GM23248 (cell line): ENCODE measurements at regions not wholly inside any gene's neighbourhood (a gene's known extent, or its start where the extent isn't known, plus 50 kb on each side); places are given as distances from the start of the nearest gene placed in this dataset.

Experiments used
- DNase-seq: peaks from one replicate; pipeline ENCODE4 v3.0.0-alpha.2; 2015
- H2AFZ ChIP-seq: fragments of 200-600 bp; sonication (generic); 2 replicates; pipeline ENCODE4 v1.6.1; 2016; ENCODE audit warnings: antibody characterized with exemption
- H3F3A ChIP-seq: fragments of 200-600 bp; sonication (generic); 2 replicates; pipeline ENCODE4 v1.6.1; 2016; ENCODE audit warnings: mild to moderate bottlenecking, antibody characterized with exemption, mixed run types; ENCODE audit not compliant: insufficient read depth
- H3K27ac ChIP-seq: fragments of 200-600 bp; sonication (generic); 2 replicates; pipeline ENCODE4 v1.5.1; 2016; ENCODE audit warnings: mild to moderate bottlenecking
- H3K27me3 ChIP-seq: fragments of 200-600 bp; sonication (generic); replicated peaks from 2 replicates; pipeline ENCODE4 v1.6.1; 2016; ENCODE audit warnings: mild to moderate bottlenecking; ENCODE audit not compliant: insufficient read depth
- H3K36me3 ChIP-seq: fragments of 200-600 bp; sonication (generic); 2 replicates; pipeline ENCODE4 v1.6.1; 2016; ENCODE audit warnings: low read depth, mild to moderate bottlenecking
- H3K4me1 ChIP-seq: fragments of 200-600 bp; sonication (generic); 2 replicates; pipeline ENCODE4 v1.6.1; 2016; ENCODE audit warnings: mild to moderate bottlenecking; ENCODE audit not compliant: insufficient read depth
- H3K4me2 ChIP-seq: fragments of 200-600 bp; sonication (generic); one replicate; pipeline ENCODE4 v1.6.1; 2016; ENCODE audit warnings: mild to moderate bottlenecking; ENCODE audit not compliant: unreplicated experiment
- H3K4me3 ChIP-seq: fragments of 200-600 bp; sonication (generic); 2 replicates; pipeline ENCODE4 v1.5.1; 2016; ENCODE audit warnings: mild to moderate bottlenecking
- H3K79me2 ChIP-seq: fragments of 200-600 bp; sonication (generic); 2 replicates; pipeline ENCODE4 v1.6.1; 2016; ENCODE audit warnings: mild to moderate bottlenecking; ENCODE audit not compliant: insufficient read depth
- H3K9ac ChIP-seq: fragments of 200-600 bp; sonication (generic); 2 replicates; pipeline ENCODE4 v1.6.1; 2016; ENCODE audit warnings: mild to moderate bottlenecking
- H3K9me2 ChIP-seq: fragments of 200-600 bp; sonication (generic); 2 replicates; pipeline ENCODE4 v1.6.1; 2016; ENCODE audit warnings: mixed run types, mild to moderate bottlenecking, moderate library complexity; ENCODE audit not compliant: insufficient read depth
- H3K9me3 ChIP-seq: fragments of 200-600 bp; sonication (generic); one replicate; pipeline ENCODE4 v1.6.1; 2017; ENCODE audit warnings: low read depth
- H4K20me1 ChIP-seq: fragments of 200-600 bp; sonication (generic); 2 replicates; pipeline ENCODE4 v1.6.0; 2016; ENCODE audit not compliant: insufficient read depth
- EZH2 ChIP-seq: fragments of 200-600 bp; sonication (generic); IDR thresholded peaks from 2 replicates; pipeline ENCODE4 v1.6.1; 2018; ENCODE audit warnings: antibody characterized with exemption, mild to moderate bottlenecking; ENCODE audit not compliant: insufficient read depth, poor library complexity, severe bottlenecking
- EZH2phosphoT487 ChIP-seq: fragments of 200-600 bp; sonication (generic); IDR thresholded peaks from 2 replicates; pipeline ENCODE4 v1.6.1; 2018; ENCODE audit warnings: antibody characterized with exemption, moderate library complexity, mild to moderate bottlenecking, low read depth; ENCODE audit not compliant: insufficient read depth
- WGBS, 2 experiments: methylation state at CpG; one replicate each; pipeline ENCODE4 v1.1.6; 2015 to 2017; ENCODE audit warnings: low lambda C conversion rate in 2 of 2, low coverage in 1 of 2; ENCODE audit errors: missing lambda C conversion rate in 2 of 2; 5-methylcytosine and 5-hydroxymethylcytosine counted together
- in situ Hi-C: fragments of 300-500 bp; cut with MboI; formaldehyde crosslinking; loops from 2 replicates; pipeline ENCODE4 v1.15.0; 2020

- Histone ChIP-seq H3K4me3 (no peak overlapping the region), H3K9ac (no peak overlapping the region), H3K27ac (no peak overlapping the region), H3K36me3 (no peaks in the 10 kb centered on the region), H3K27me3 (no peaks in the 10 kb centered on the region), H2AFZ (no peak overlapping the region), H3K9me2 (no peaks in the 10 kb centered on the region), H4K20me1 (no peaks in the 10 kb centered on the region), H3K4me1 (no peaks in the 10 kb centered on the region), H3K9me3 (no peaks in the 10 kb centered on the region), H3K4me2 (no peak overlapping the region), H3K79me2 (no peaks in the 10 kb centered on the region), H3F3A (no peaks in the 10 kb centered on the region)
- DNase-seq: no peak
- WGBS, 2 experiments: 13 to 44% methylated on average over 1 of the region's 1 CpG
- TF ChIP-seq EZH2phosphoT487 (no peak), EZH2 (no peak)
- in situ Hi-C loops: no loop called here
Observed at GRCh38 chr3:61353382-61353781, 102.1 kb upstream of the FHIT start.

GRCh38 chr3:61354604-61355003 is 103.4 kb upstream of the FHIT start:
- Histone ChIP-seq H3K9me2 (no peaks in the 10 kb centered on the region), H2AFZ (no peak overlapping the region), H3K27ac (no peak overlapping the region), H3F3A (no peaks in the 10 kb centered on the region), H3K9ac (no peak overlapping the region), H3K27me3 (no peaks in the 10 kb centered on the region), H3K4me3 (no peak overlapping the region), H3K79me2 (no peaks in the 10 kb centered on the region), H3K4me2 (no peak overlapping the region), H3K4me1 (no peaks in the 10 kb centered on the region), H4K20me1 (no peaks in the 10 kb centered on the region), H3K9me3 (no peaks in the 10 kb centered on the region), H3K36me3 (no peaks in the 10 kb centered on the region)
- 51 to 53% methylated on average over 5 of the region's 5 CpGs for WGBS, 2 experiments
- in situ Hi-C loops: no loop called here
- no peak for DNase-seq
- TF ChIP-seq EZH2 (no peak), EZH2phosphoT487 (no peak)

GRCh38 chr3:61356685-61357084 is 105.4 kb upstream of the FHIT start:
- TF ChIP-seq EZH2 (no peak), EZH2phosphoT487 (no peak)
- no peaks in the 10 kb centered on the region for H3K27me3 ChIP-seq
- H3K4me1 ChIP-seq: no peaks in the 10 kb centered on the region
- H3K9me3 ChIP-seq: no peaks in the 10 kb centered on the region
- no peaks in the 10 kb centered on the region for H3F3A ChIP-seq
- in situ Hi-C loops: no loop called here
- H2AFZ ChIP-seq: no peak overlapping the region
- WGBS, 2 experiments: 0 to 3% methylated on average over 1 of the region's 1 CpG
- no peak overlapping the region for H3K4me3 ChIP-seq
- H3K9me2 ChIP-seq: no peaks in the 10 kb centered on the region
- no peaks in the 10 kb centered on the region for H3K36me3 ChIP-seq
- DNase-seq: no peak
- no peak overlapping the region for H3K9ac ChIP-seq
- no peak overlapping the region for H3K4me2 ChIP-seq
- H3K79me2 ChIP-seq: no peaks in the 10 kb centered on the region
- no peaks in the 10 kb centered on the region for H4K20me1 ChIP-seq
- no peak overlapping the region for H3K27ac ChIP-seq

GRCh38 chr3:61357902-61358301 is 106.7 kb upstream of the FHIT start:
- Histone ChIP-seq H4K20me1 (no peaks in the 10 kb centered on the region), H3K27me3 (no peaks in the 10 kb centered on the region), H2AFZ (no peak overlapping the region), H3K4me2 (no peak overlapping the region), H3K9me3 (no peaks in the 10 kb centered on the region), H3F3A (no peaks in the 10 kb centered on the region), H3K4me3 (no peak overlapping the region), H3K4me1 (no peaks in the 10 kb centered on the region), H3K27ac (no peak overlapping the region), H3K9me2 (no peaks in the 10 kb centered on the region), H3K79me2 (no peaks in the 10 kb centered on the region), H3K36me3 (no peaks in the 10 kb centered on the region), H3K9ac (no peak overlapping the region)
- 60 to 62% methylated on average over 1 of the region's 1 CpG for WGBS, 2 experiments
- in situ Hi-C loops: no loop called here
- TF ChIP-seq EZH2phosphoT487 (no peak), EZH2 (no peak)
- no peak for DNase-seq

GRCh38 chr3:61358364-61358763 is 107.1 kb upstream of the FHIT start:
- no peak overlapping the region for H3K9ac ChIP-seq
- H2AFZ ChIP-seq: no peak overlapping the region
- H3K4me2 ChIP-seq: no peak overlapping the region
- no peaks in the 10 kb centered on the region for H3K36me3 ChIP-seq
- in situ Hi-C loops: no loop called here
- no peak overlapping the region for H3K27ac ChIP-seq
- H3K79me2 ChIP-seq: no peaks in the 10 kb centered on the region
- H3K27me3 ChIP-seq: no peaks in the 10 kb centered on the region
- no peak for DNase-seq
- H3F3A ChIP-seq: no peaks in the 10 kb centered on the region
- no peaks in the 10 kb centered on the region for H3K4me1 ChIP-seq
- H3K4me3 ChIP-seq: no peak overlapping the region
- no peaks in the 10 kb centered on the region for H3K9me3 ChIP-seq
- 13 to 22% methylated on average over 2 of the region's 2 CpGs for WGBS, 2 experiments
- H4K20me1 ChIP-seq: no peaks in the 10 kb centered on the region
- H3K9me2 ChIP-seq: no peaks in the 10 kb centered on the region
- TF ChIP-seq EZH2 (no peak), EZH2phosphoT487 (no peak)
